IMR-90 (cell line): ENCODE measurements at regions not wholly inside any gene's neighbourhood (a gene's known extent, or its start where the extent isn't known, plus 50 kb on each side); places are given as distances from the start of the nearest gene placed in this dataset.

Source experiments
- ATAC-seq: fragments of 200-7000 bp; cut with Tn5 transposase; 2 replicates; pipeline ENCODE4 v1.9.1; 2020; ENCODE audit warnings: low read depth, mild to moderate bottlenecking, moderate library complexity
- BruUV-seq: library from RNA; stranded (reverse); fragments of 400-500 nt; replicated peaks from 2 replicates; lab custom pipeline; 2021; lab: Mats Ljungman, UMichigan
- CTCF ChIA-PET: fragments of 300-600 bp; formaldehyde crosslinking; extraction: SDS; loops from one replicate; lab custom pipeline; 2021; ENCODE audit warnings: antibody characterized with exemption; lab: Yijun Ruan, JAX
- POLR2A ChIA-PET: fragments of 300-600 bp; sonication (Branson Sonifier 250); formaldehyde crosslinking; loops from one replicate; lab custom pipeline; 2022; ENCODE audit warnings: antibody characterized with exemption; ENCODE audit not compliant: unreplicated experiment; lab: Charles Lee
- DNase-seq: peaks from one replicate; pipeline ENCODE4 v3.0.0; 2013
- H2AFZ ChIP-seq: replicated peaks from 2 replicates; pipeline ENCODE3; 2013; ENCODE audit warnings: low read length, mild to moderate bottlenecking; ENCODE audit not compliant: poor library complexity
- H2AK5ac ChIP-seq: 2 replicates; pipeline ENCODE4 v1.6.1; 2013; ENCODE audit warnings: low read depth, low read length, inconsistent platforms
- H2AK9ac ChIP-seq: replicated peaks from 2 replicates; pipeline ENCODE3; 2013; ENCODE audit warnings: mild to moderate bottlenecking, low read depth, low read length, moderate library complexity; ENCODE audit not compliant: poor library complexity
- H2BK120ac ChIP-seq: 2 replicates; pipeline ENCODE4 v1.6.1; 2013; ENCODE audit warnings: low read depth, low read length, inconsistent platforms
- H2BK15ac ChIP-seq: 3 replicates; pipeline ENCODE4 v1.6.1; 2013; ENCODE audit warnings: low read depth, low read length, inconsistent platforms
- H2BK20ac ChIP-seq: 2 replicates; pipeline ENCODE4 v1.6.1; 2013; ENCODE audit warnings: low read depth, mild to moderate bottlenecking, inconsistent platforms, low read length, moderate library complexity
- H2BK5ac ChIP-seq: 2 replicates; pipeline ENCODE4 v1.6.1; 2013; ENCODE audit warnings: mild to moderate bottlenecking, low read depth, low read length, inconsistent platforms; ENCODE audit not compliant: poor library complexity, severe bottlenecking
- H3K14ac ChIP-seq: replicated peaks from 2 replicates; pipeline ENCODE4 v1.6.1; 2013; ENCODE audit warnings: low read depth, low read length, inconsistent platforms
- H3K18ac ChIP-seq: 2 replicates; pipeline ENCODE4 v1.6.1; 2013; ENCODE audit warnings: low read depth, low read length, control low read depth
- H3K23ac ChIP-seq: 2 replicates; pipeline ENCODE4 v1.6.1; 2013; ENCODE audit warnings: low read depth, low read length, inconsistent platforms
- H3K27ac ChIP-seq: 2 replicates; pipeline ENCODE4 v1.5.1; 2013; ENCODE audit warnings: mild to moderate bottlenecking, control low read depth, low read length; ENCODE audit not compliant: insufficient read depth
- H3K27me3 ChIP-seq: 2 replicates; pipeline ENCODE4 v1.6.1; 2013; ENCODE audit warnings: low read length; ENCODE audit not compliant: control insufficient read depth, insufficient read depth
- H3K36me3 ChIP-seq: 2 replicates; pipeline ENCODE4 v1.6.1; 2013; ENCODE audit warnings: low read length, mixed read lengths; ENCODE audit not compliant: control insufficient read depth, insufficient read depth
- H3K4ac ChIP-seq: 2 replicates; pipeline ENCODE4 v1.6.1; 2013; ENCODE audit warnings: low read depth, low read length, inconsistent platforms
- H3K4me1 ChIP-seq: 2 replicates; pipeline ENCODE4 v1.6.1; 2013; ENCODE audit warnings: low read length, mixed read lengths; ENCODE audit not compliant: control insufficient read depth, insufficient read depth
- H3K4me2 ChIP-seq: 2 replicates; pipeline ENCODE4 v1.6.1; 2013; ENCODE audit warnings: low read depth, mild to moderate bottlenecking, control low read depth, low read length, moderate library complexity
- H3K4me3 ChIP-seq: 2 replicates; pipeline ENCODE4 v1.5.1; 2013; ENCODE audit warnings: low read depth, mild to moderate bottlenecking, control low read depth, low read length, moderate library complexity; ENCODE audit not compliant: insufficient read depth
- H3K56ac ChIP-seq: 2 replicates; pipeline ENCODE4 v1.6.1; 2013; ENCODE audit warnings: low read length, inconsistent platforms; ENCODE audit not compliant: insufficient read depth; ENCODE audit errors: extremely low read depth
- H3K79me1 ChIP-seq, 2 experiments: 2 replicates each; pipeline ENCODE4 v1.6.1; 2013; ENCODE audit warnings: low read length in 2 of 2, inconsistent platforms in 1 of 2, low read depth in 1 of 2
- H3K9ac ChIP-seq: 2 replicates; pipeline ENCODE4 v1.6.1; 2013; ENCODE audit warnings: low read depth, low read length, control low read depth
- H3K9me1 ChIP-seq: 2 replicates; pipeline ENCODE4 v1.6.1; 2013; ENCODE audit warnings: low read length, inconsistent platforms; ENCODE audit not compliant: insufficient read depth
- H3K9me3 ChIP-seq: 2 replicates; pipeline ENCODE4 v1.6.1; 2013; ENCODE audit warnings: low read length; ENCODE audit not compliant: control insufficient read depth, insufficient read depth
- H4K20me1 ChIP-seq: 2 replicates; pipeline ENCODE4 v1.6.1; 2013; ENCODE audit warnings: low read length, inconsistent platforms; ENCODE audit not compliant: insufficient read depth
- H4K5ac ChIP-seq: 2 replicates; pipeline ENCODE4 v1.6.1; 2013; ENCODE audit warnings: mild to moderate bottlenecking, low read depth, low read length, control low read depth
- H4K8ac ChIP-seq, 2 experiments: 2 replicates each; pipeline ENCODE4 v1.6.1; 2013; ENCODE audit warnings: low read depth in 2 of 2, low read length in 2 of 2, control low read depth in 1 of 2, inconsistent platforms in 1 of 2
- H4K91ac ChIP-seq: 2 replicates; pipeline ENCODE4 v1.6.1; 2013; ENCODE audit warnings: low read depth, low read length, inconsistent platforms; ENCODE audit not compliant: insufficient read depth
- CEBPB ChIP-seq: IDR thresholded peaks from 2 replicates; pipeline ENCODE4 v1.6.1; 2012; ENCODE audit warnings: low read depth, low read length, improper control_type of control experiment
- CHD1 ChIP-seq: IDR thresholded peaks from 2 replicates; pipeline ENCODE4 v1.6.1; 2012; ENCODE audit warnings: low read depth, low read length, improper control_type of control experiment
- ELK1 ChIP-seq: fragments of 150-350 bp; IDR thresholded peaks from 2 replicates; pipeline ENCODE4 v1.6.1; 2016; ENCODE audit warnings: low read depth, mild to moderate bottlenecking, low read length, moderate library complexity, borderline replicate concordance
- FOS ChIP-seq: fragments of 150-350 bp; IDR thresholded peaks from 2 replicates; pipeline ENCODE4 v1.6.1; 2016; ENCODE audit warnings: low read depth, low read length
- MAFK ChIP-seq: IDR thresholded peaks from 2 replicates; pipeline ENCODE4 v1.6.1; 2012; ENCODE audit warnings: low read depth, low read length, improper control_type of control experiment
- MAZ ChIP-seq: IDR thresholded peaks from 2 replicates; pipeline ENCODE4 v1.6.1; 2012; ENCODE audit warnings: low read depth, mild to moderate bottlenecking, low read length, improper control_type of control experiment, moderate library complexity, borderline replicate concordance
- MXI1 ChIP-seq: IDR thresholded peaks from 2 replicates; pipeline ENCODE4 v1.6.1; 2012; ENCODE audit warnings: low read depth, mild to moderate bottlenecking, low read length, moderate library complexity, borderline replicate concordance
- NFE2L2 ChIP-seq: fragments of 150-350 bp; IDR thresholded peaks from 2 replicates; pipeline ENCODE4 v1.6.1; 2016; ENCODE audit warnings: low read depth, mild to moderate bottlenecking, low read length
- POLR2A ChIP-seq: IDR thresholded peaks from 2 replicates; pipeline ENCODE4 v1.6.1; 2012; ENCODE audit warnings: mild to moderate bottlenecking, low read depth, low read length
- RCOR1 ChIP-seq: IDR thresholded peaks from 2 replicates; pipeline ENCODE4 v1.6.1; 2012; ENCODE audit warnings: mild to moderate bottlenecking, low read length, improper control_type of control experiment; ENCODE audit not compliant: insufficient replicate concordance
- RFX5 ChIP-seq: IDR thresholded peaks from 2 replicates; pipeline ENCODE4 v1.8.0; 2012; ENCODE audit warnings: low read depth, mild to moderate bottlenecking, low read length, moderate library complexity
- SMC3 ChIP-seq: fragments of 150-350 bp; IDR thresholded peaks from 2 replicates; pipeline ENCODE4 v1.6.1; 2016; ENCODE audit warnings: low read depth, mild to moderate bottlenecking, antibody characterized with exemption, low read length, moderate library complexity
- WGBS, 2 experiments: methylation state at CpG; one replicate each; pipeline versions ENCODE4 v1.1.5 to v1.1.7; 2013; ENCODE audit warnings: missing lambda C conversion rate in 2 of 2; ENCODE audit not compliant: insufficient read length in 1 of 2; ENCODE audit errors: extremely low coverage in 2 of 2; 5-methylcytosine and 5-hydroxymethylcytosine counted together
- dilution Hi-C: fragments of 300-500 bp; cut with HindIII; formaldehyde crosslinking; loops from one replicate; pipeline ENCODE4 v1.14.3; 2018; ENCODE audit warnings: low sequenced_read_pairs; ENCODE audit not compliant: unreplicated experiment
- in situ Hi-C: fragments of 300-500 bp; cut with MboI; formaldehyde crosslinking; loops from 3 replicates; pipeline ENCODE4 v1.14.3; 2019; ENCODE audit warnings: low sequenced_read_pairs, inconsistent platforms, mixed read lengths
- intact Hi-C: fragments of 100-400 bp; cut with micrococcal nuclease; formaldehyde crosslinking; loops from 2 replicates; pipeline ENCODE4 v1.10.0; 2022
- TF ChIP-seq, protein P1 (sequence below): fragments of 150-350 bp; IDR thresholded peaks from 2 replicates; pipeline ENCODE4 v1.6.1; 2017; ENCODE audit warnings: mild to moderate bottlenecking, antibody characterized with exemption, low read length, low read depth
- TF ChIP-seq, protein P2 (sequence below): conservative IDR thresholded peaks from 2 replicates; pipeline ENCODE4 v1.5.1; 2012; ENCODE audit warnings: mild to moderate bottlenecking, low read depth, low read length, improper control_type of control experiment

DNA sequence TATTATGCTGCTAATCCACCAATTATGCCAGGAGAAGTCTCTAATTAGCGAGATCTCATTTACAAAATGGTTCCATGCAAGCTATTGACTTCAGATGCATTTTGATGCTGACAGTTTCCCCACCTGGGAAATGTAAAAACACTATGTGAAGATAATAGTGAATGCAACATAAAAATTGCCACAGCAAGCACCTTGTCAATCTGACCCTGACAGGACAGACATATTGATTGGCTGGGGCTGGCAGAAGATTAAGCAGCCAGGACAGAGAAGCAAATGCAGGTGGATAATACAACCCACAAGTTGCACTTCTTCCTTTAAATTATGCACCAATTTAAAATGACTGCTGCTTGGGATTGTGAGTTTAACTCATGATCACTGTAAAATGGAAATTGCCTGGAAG, 642.8 kb upstream of the POT1 start:
- DNase-seq (no peak), ATAC-seq (no peak)
- H3K79me1 ChIP-seq, result no peaks in the 10 kb centered on the region
- no peak overlapping the region for H3K4me2 ChIP-seq
- no peak overlapping the region for H4K91ac ChIP-seq
- intact Hi-C loops, result no loop called here
- no CpG with 5 or more reads among the region's 1 CpG for WGBS, 2 experiments
- no peak overlapping the region for H2BK120ac ChIP-seq
- no peak overlapping the region for H3K4ac ChIP-seq
- dilution Hi-C loops, result no loop called here
- H3K9me3 ChIP-seq, result peaks cover 6% of the 10 kb centered on the region; the same call in 1 of the 2 replicates
- no peak for TF ChIP-seq CHD1
- TF ChIP-seq SMC3, result no peak
- TF ChIP-seq MAZ, result no peak
- no peak for TF ChIP-seq RCOR1
- no peak for TF ChIP-seq ELK1
- TF ChIP-seq, protein P1, sequence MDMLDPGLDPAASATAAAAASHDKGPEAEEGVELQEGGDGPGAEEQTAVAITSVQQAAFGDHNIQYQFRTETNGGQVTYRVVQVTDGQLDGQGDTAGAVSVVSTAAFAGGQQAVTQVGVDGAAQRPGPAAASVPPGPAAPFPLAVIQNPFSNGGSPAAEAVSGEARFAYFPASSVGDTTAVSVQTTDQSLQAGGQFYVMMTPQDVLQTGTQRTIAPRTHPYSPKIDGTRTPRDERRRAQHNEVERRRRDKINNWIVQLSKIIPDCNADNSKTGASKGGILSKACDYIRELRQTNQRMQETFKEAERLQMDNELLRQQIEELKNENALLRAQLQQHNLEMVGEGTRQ, result no peak
- no peak for TF ChIP-seq MAFK
- no peak for TF ChIP-seq MXI1
- no peak for TF ChIP-seq FOS
- TF ChIP-seq NFE2L2, result no peak
- no peak for TF ChIP-seq POLR2A
- TF ChIP-seq, protein P2, sequence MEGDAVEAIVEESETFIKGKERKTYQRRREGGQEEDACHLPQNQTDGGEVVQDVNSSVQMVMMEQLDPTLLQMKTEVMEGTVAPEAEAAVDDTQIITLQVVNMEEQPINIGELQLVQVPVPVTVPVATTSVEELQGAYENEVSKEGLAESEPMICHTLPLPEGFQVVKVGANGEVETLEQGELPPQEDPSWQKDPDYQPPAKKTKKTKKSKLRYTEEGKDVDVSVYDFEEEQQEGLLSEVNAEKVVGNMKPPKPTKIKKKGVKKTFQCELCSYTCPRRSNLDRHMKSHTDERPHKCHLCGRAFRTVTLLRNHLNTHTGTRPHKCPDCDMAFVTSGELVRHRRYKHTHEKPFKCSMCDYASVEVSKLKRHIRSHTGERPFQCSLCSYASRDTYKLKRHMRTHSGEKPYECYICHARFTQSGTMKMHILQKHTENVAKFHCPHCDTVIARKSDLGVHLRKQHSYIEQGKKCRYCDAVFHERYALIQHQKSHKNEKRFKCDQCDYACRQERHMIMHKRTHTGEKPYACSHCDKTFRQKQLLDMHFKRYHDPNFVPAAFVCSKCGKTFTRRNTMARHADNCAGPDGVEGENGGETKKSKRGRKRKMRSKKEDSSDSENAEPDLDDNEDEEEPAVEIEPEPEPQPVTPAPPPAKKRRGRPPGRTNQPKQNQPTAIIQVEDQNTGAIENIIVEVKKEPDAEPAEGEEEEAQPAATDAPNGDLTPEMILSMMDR, result no peak
- TF ChIP-seq RFX5, result no peak
- TF ChIP-seq CEBPB, result no peak
- no peak overlapping the region for H3K14ac ChIP-seq
- no peak overlapping the region for H3K18ac ChIP-seq
- no peaks in the 10 kb centered on the region for H3K9me1 ChIP-seq
- in situ Hi-C loops, result no loop called here
- no peak overlapping the region for H2BK5ac ChIP-seq
- no peak overlapping the region for H2AK5ac ChIP-seq
- H2BK15ac ChIP-seq, result no peak overlapping the region
- H3K9ac ChIP-seq, result no peak overlapping the region
- H3K27me3 ChIP-seq, result no peaks in the 10 kb centered on the region
- no peak overlapping the region for H4K8ac ChIP-seq
- H2AK9ac ChIP-seq, result no peak overlapping the region
- H3K36me3 ChIP-seq, result no peaks in the 10 kb centered on the region
- ChIA-PET CTCF (interaction anchor here (0.5 kb wide), 1 partner anchor 149 kb away, joined by 3 read pairs; no protein-coding TSS in a partner anchor), POLR2A (no interaction called here)
- no peak overlapping the region for H4K5ac ChIP-seq
- no peak overlapping the region for H3K4me3 ChIP-seq
- no TSS peak for BruUV-seq
- no peak overlapping the region for H3K23ac ChIP-seq
- no peak overlapping the region for H3K56ac ChIP-seq
- no peaks in the 10 kb centered on the region for H4K20me1 ChIP-seq
- no peak overlapping the region for H3K27ac ChIP-seq
- H2BK20ac ChIP-seq, result no peak overlapping the region
- H2AFZ ChIP-seq, result no peak overlapping the region
- no peaks in the 10 kb centered on the region for H3K4me1 ChIP-seq
